HCT116 (cell line): ENCODE measurements at regions not wholly inside any gene's neighbourhood (a gene's known extent, or its start where the extent isn't known, plus 50 kb on each side); places are given as distances from the start of the nearest gene placed in this dataset.

ENCODE experiments used
- ATAC-seq: fragments of 200-7000 bp; cut with Tn5 transposase; 2 replicates; pipeline ENCODE4 v1.9.1; 2020; ENCODE audit warnings: mild to moderate bottlenecking, moderate library complexity
- BruUV-seq: library from RNA; stranded (reverse); fragments of 400-500 nt; replicated peaks from 2 replicates; lab custom pipeline; 2021; lab: Mats Ljungman, UMichigan
- CTCF ChIA-PET: fragments of 300-600 bp; sonication (Branson Sonifier 250); formaldehyde crosslinking; loops from one replicate; lab custom pipeline; 2021; ENCODE audit warnings: antibody characterized with exemption; lab: Charles Lee
- POLR2A ChIA-PET: fragments of 300-600, 350-600 bp; sonication (Branson Sonifier 250); formaldehyde crosslinking; loops from one replicate; lab custom pipeline; 2021; ENCODE audit warnings: antibody characterized with exemption; lab: Charles Lee
- RAD21 ChIA-PET, 2 experiments: fragments of 300-600 bp; sonication (Branson Sonifier 250); formaldehyde crosslinking; loops; one replicate each; lab custom pipeline; 2023; ENCODE audit warnings: low total read pairs in 2 of 2; ENCODE audit not compliant: uncharacterized antibody in 2 of 2, unreplicated experiment in 2 of 2, low non-redundant PET in 1 of 2; lab: Charles Lee
- DNase-seq: peaks from one replicate; pipeline ENCODE4 v3.0.0-alpha.2; 2010; ENCODE audit warnings: low read depth, low spot score
- H2AFZ ChIP-seq: fragments of 200-600 bp; shearing (Covaris generic), sonication (generic); 2 replicates; pipeline ENCODE4 v1.6.1; 2017; ENCODE audit warnings: low read depth, mixed run types, mixed read lengths, antibody characterized with exemption, low read length; ENCODE audit not compliant: poor library complexity, severe bottlenecking
- H3K27ac ChIP-seq: 2 replicates; pipeline ENCODE4 v1.5.1; 2012; ENCODE audit warnings: low read depth, low read length
- H3K27me3 ChIP-seq: fragments of 200-600 bp; sonication (generic); 2 replicates; pipeline ENCODE4 v1.6.1; 2016; ENCODE audit warnings: mixed run types, low read length, mixed read lengths; ENCODE audit not compliant: insufficient read depth
- H3K36me3 ChIP-seq, 2 experiments: fragments of 200-500 bp in 1 of 2; fragments of 200-600 bp in 1 of 2; sonication (Bioruptor generic) in 1 of 2; sonication (generic) in 1 of 2; 2 replicates each; pipeline versions ENCODE4 v1.5.1 to v1.6.1; 2014 to 2016; ENCODE audit warnings: low read length in 2 of 2, inconsistent platforms in 1 of 2, mixed read lengths in 1 of 2, mixed run types in 1 of 2; ENCODE audit not compliant: insufficient read depth in 2 of 2, control insufficient read depth in 1 of 2
- H3K4me1 ChIP-seq, 2 experiments: fragments of 200-600 bp in 1 of 2; sonication (generic) in 1 of 2; 2 replicates each; pipeline versions ENCODE4 v1.5.1 to v1.6.1; 2012 to 2017; ENCODE audit warnings: low read length in 2 of 2, inconsistent platforms in 1 of 2, mild to moderate bottlenecking in 1 of 2, mixed read lengths in 1 of 2, mixed run types in 1 of 2, moderate library complexity in 1 of 2; ENCODE audit not compliant: insufficient read depth in 2 of 2, control insufficient read depth in 1 of 2
- H3K4me2 ChIP-seq: fragments of 200-600 bp; sonication (generic); 2 replicates; pipeline ENCODE4 v1.6.1; 2017; ENCODE audit warnings: mixed run types, low read length, mixed read lengths
- H3K4me3 ChIP-seq, 2 experiments: fragments of 200-600 bp in 1 of 2; sonication (generic) in 1 of 2; replicated peaks in 1 of 2; 2 replicates each; pipeline ENCODE4 v1.5.1; 2011 to 2016; ENCODE audit warnings: low read length in 2 of 2, control low read depth in 1 of 2, low read depth in 1 of 2, mild to moderate bottlenecking in 1 of 2, mixed read lengths in 1 of 2, mixed run types in 1 of 2
- H3K79me2 ChIP-seq: fragments of 200-600 bp; sonication (generic); 2 replicates; pipeline ENCODE4 v1.6.1; 2017; ENCODE audit warnings: mild to moderate bottlenecking, mixed run types, low read length, moderate library complexity, mixed read lengths; ENCODE audit not compliant: insufficient read depth
- H3K9ac ChIP-seq: fragments of 200-600 bp; sonication (generic); 2 replicates; pipeline ENCODE4 v1.6.1; 2016; ENCODE audit warnings: low read length, mixed read lengths
- H3K9me2 ChIP-seq: fragments of 200-600 bp; sonication (generic), shearing (Covaris generic); 2 replicates; pipeline ENCODE4 v1.6.1; 2017; ENCODE audit warnings: mixed run types, mild to moderate bottlenecking, moderate library complexity; ENCODE audit not compliant: insufficient read depth
- H3K9me3 ChIP-seq, 2 experiments: fragments of 200-500 bp in 1 of 2; fragments of 200-600 bp in 1 of 2; sonication (Bioruptor generic) in 1 of 2; sonication (generic) in 1 of 2; 2 replicates each; pipeline ENCODE4 v1.6.1; 2014 to 2017; ENCODE audit warnings: low read length in 2 of 2, mixed read lengths in 2 of 2, inconsistent platforms in 1 of 2, low read depth in 1 of 2, mild to moderate bottlenecking in 1 of 2, mixed run types in 1 of 2, moderate library complexity in 1 of 2; ENCODE audit not compliant: control insufficient read depth in 1 of 2, insufficient read depth in 1 of 2
- H4K20me1 ChIP-seq: fragments of 200-600 bp; sonication (generic), shearing (Covaris generic); 2 replicates; pipeline ENCODE4 v1.6.1; 2017; ENCODE audit warnings: mixed run types, mild to moderate bottlenecking, moderate library complexity; ENCODE audit not compliant: insufficient read depth
- ATF3 ChIP-seq: IDR thresholded peaks from 2 replicates; pipeline ENCODE4 v1.6.1; 2012
- EZH2phosphoT487 ChIP-seq: fragments of 200-600 bp; IDR thresholded peaks from 2 replicates; pipeline ENCODE4 v1.6.1; 2018; ENCODE audit warnings: antibody characterized with exemption, borderline replicate concordance
- MAX ChIP-seq: IDR thresholded peaks from 2 replicates; pipeline ENCODE4 v1.6.1; 2012
- POLR2AphosphoS5 ChIP-seq: IDR thresholded peaks from 2 replicates; pipeline ENCODE4 v1.6.1; 2011; ENCODE audit warnings: mild to moderate bottlenecking, low read depth, low read length, moderate library complexity
- RAD21 ChIP-seq: IDR thresholded peaks from 2 replicates; pipeline ENCODE4 v1.6.1; 2012; ENCODE audit warnings: low read depth, mild to moderate bottlenecking
- SP1 ChIP-seq: IDR thresholded peaks from 2 replicates; pipeline ENCODE4 v1.6.1; 2012; ENCODE audit warnings: low read depth
- TCF7L2 ChIP-seq: IDR thresholded peaks from 2 replicates; pipeline ENCODE4 v1.7.0; 2011; ENCODE audit warnings: borderline replicate concordance, inconsistent platforms; ENCODE audit not compliant: insufficient read depth, insufficient read length; ENCODE audit errors: extremely low read depth
- ZNF274 ChIP-seq: fragments of 200-500 bp; sonication (Bioruptor generic); IDR thresholded peaks from 2 replicates; pipeline ENCODE4 v1.6.1; 2014; ENCODE audit warnings: mild to moderate bottlenecking, low read depth, low read length, inconsistent platforms
- intact Hi-C: fragments of 100-400 bp; cut with micrococcal nuclease; formaldehyde crosslinking; loops from 2 replicates; pipeline ENCODE4 v1.10.0; 2022
- TF ChIP-seq, protein P1 (sequence below), 3 experiments: fragments of 200-600 bp in 1 of 3; sonication (generic) in 1 of 3; IDR thresholded peaks in 2 of 3; conservative IDR thresholded peaks in 1 of 3; 2 replicates each; pipeline ENCODE4 v1.5.1; 2012 to 2017; ENCODE audit warnings: low read depth in 2 of 3, low read length in 2 of 3, antibody characterized with exemption in 1 of 3, borderline replicate concordance in 1 of 3, control low read depth in 1 of 3, mild to moderate bottlenecking in 1 of 3, mixed read lengths in 1 of 3, mixed run types in 1 of 3, moderate library complexity in 1 of 3; ENCODE audit not compliant: insufficient read depth in 1 of 3

- H3K27me3 ChIP-seq, result no peaks in the 10 kb centered on the region
- no peaks in the 10 kb centered on the region for H3K9me3 ChIP-seq
- no peaks in the 10 kb centered on the region for H3K79me2 ChIP-seq
- ChIA-PET CTCF (no interaction called here), RAD21 (no interaction called here), POLR2A (no interaction called here)
- no peak for TF ChIP-seq ATF3
- TF ChIP-seq POLR2AphosphoS5, result no peak
- no peak for TF ChIP-seq MAX
- TF ChIP-seq RAD21, result no peak
- TF ChIP-seq, protein P1, sequence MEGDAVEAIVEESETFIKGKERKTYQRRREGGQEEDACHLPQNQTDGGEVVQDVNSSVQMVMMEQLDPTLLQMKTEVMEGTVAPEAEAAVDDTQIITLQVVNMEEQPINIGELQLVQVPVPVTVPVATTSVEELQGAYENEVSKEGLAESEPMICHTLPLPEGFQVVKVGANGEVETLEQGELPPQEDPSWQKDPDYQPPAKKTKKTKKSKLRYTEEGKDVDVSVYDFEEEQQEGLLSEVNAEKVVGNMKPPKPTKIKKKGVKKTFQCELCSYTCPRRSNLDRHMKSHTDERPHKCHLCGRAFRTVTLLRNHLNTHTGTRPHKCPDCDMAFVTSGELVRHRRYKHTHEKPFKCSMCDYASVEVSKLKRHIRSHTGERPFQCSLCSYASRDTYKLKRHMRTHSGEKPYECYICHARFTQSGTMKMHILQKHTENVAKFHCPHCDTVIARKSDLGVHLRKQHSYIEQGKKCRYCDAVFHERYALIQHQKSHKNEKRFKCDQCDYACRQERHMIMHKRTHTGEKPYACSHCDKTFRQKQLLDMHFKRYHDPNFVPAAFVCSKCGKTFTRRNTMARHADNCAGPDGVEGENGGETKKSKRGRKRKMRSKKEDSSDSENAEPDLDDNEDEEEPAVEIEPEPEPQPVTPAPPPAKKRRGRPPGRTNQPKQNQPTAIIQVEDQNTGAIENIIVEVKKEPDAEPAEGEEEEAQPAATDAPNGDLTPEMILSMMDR (IDR thresholded peaks at IDR 0.05 in 2 of 3, conservative IDR thresholded peaks at IDR 0.05 in 1 of 3; ENCODE audit: borderline replicate concordance in 1 of 3, insufficient read depth in 1 of 3, low read depth in 2 of 3, low read length in 2 of 3), result no peak
- no peak for TF ChIP-seq SP1
- TF ChIP-seq EZH2phosphoT487, result no peak
- no peak for TF ChIP-seq TCF7L2
- no peak for TF ChIP-seq ZNF274
- H3K36me3 ChIP-seq, result no peaks in the 10 kb centered on the region
- no peak overlapping the region for H3K9ac ChIP-seq
- no peak for DNase-seq
- H2AFZ ChIP-seq, result no peak overlapping the region
- H3K4me1 ChIP-seq, result no peaks in the 10 kb centered on the region
- intact Hi-C loops, result no loop called here
- no peak for ATAC-seq
- no peaks in the 10 kb centered on the region for H4K20me1 ChIP-seq
- H3K27ac ChIP-seq, result no peak overlapping the region
- no TSS peak for BruUV-seq
- H3K9me2 ChIP-seq, result no peaks in the 10 kb centered on the region
- no peak overlapping the region for H3K4me3 ChIP-seq
- H3K4me2 ChIP-seq, result no peak overlapping the region
Observed at GRCh38 chr5:33241802-33242201, 199.0 kb upstream of the TARS1 start.
